IPS-18a (cell line): ENCODE measurements at regions not wholly inside any gene's neighbourhood (a gene's known extent, or its start where the extent isn't known, plus 50 kb on each side); places are given as distances from the start of the nearest gene placed in this dataset.

Experiments used
- H3K27ac ChIP-seq: one replicate; pipeline ENCODE4 v1.5.1; 2013; ENCODE audit warnings: low read length
- H3K27me3 ChIP-seq: one replicate; pipeline ENCODE4 v1.6.1; 2013; ENCODE audit warnings: mild to moderate bottlenecking, low read length; ENCODE audit not compliant: control insufficient read depth, insufficient read depth
- H3K36me3 ChIP-seq: one replicate; pipeline ENCODE4 v1.6.1; 2013; ENCODE audit warnings: low read depth, low read length; ENCODE audit not compliant: control insufficient read depth
- H3K4me1 ChIP-seq: one replicate; pipeline ENCODE4 v1.6.1; 2013; ENCODE audit warnings: low read depth, low read length; ENCODE audit not compliant: control insufficient read depth
- H3K4me3 ChIP-seq: one replicate; pipeline ENCODE4 v1.5.1; 2013; ENCODE audit warnings: low read length
- H3K9ac ChIP-seq: one replicate; pipeline ENCODE4 v1.6.1; 2013; ENCODE audit warnings: mild to moderate bottlenecking, low read length, moderate library complexity
- H3K9me3 ChIP-seq: one replicate; pipeline ENCODE4 v1.6.1; 2013; ENCODE audit warnings: low read depth, low read length; ENCODE audit not compliant: control insufficient read depth

DNA sequence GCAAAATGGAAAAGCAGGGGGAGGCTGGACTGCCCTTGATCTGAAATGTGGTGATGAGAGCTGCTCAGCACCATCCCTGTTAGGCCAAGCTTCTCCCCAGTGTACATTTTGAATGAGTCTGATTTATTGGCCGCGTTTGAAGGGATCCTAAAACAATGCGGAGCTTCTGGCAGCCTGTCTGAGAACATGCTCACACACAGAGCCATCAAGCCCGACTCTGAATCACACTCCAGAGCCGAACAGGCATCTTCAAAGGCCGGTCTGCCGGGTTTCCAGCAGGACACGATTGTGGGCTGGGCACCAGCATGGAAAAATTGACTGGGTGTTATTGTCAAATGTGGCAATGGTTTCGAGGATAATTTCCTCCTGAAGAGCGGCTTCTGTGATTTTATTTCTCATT is 235.9 kb downstream of the TFAP2C start:
- Histone ChIP-seq H3K36me3 (no peaks in the 10 kb centered on the region), H3K4me3 (no peak overlapping the region), H3K27me3 (peaks cover 7% of the 10 kb centered on the region), H3K9me3 (no peaks in the 10 kb centered on the region), H3K4me1 (peaks cover 22% of the 10 kb centered on the region), H3K27ac (no peak overlapping the region), H3K9ac (no peak overlapping the region)

DNA sequence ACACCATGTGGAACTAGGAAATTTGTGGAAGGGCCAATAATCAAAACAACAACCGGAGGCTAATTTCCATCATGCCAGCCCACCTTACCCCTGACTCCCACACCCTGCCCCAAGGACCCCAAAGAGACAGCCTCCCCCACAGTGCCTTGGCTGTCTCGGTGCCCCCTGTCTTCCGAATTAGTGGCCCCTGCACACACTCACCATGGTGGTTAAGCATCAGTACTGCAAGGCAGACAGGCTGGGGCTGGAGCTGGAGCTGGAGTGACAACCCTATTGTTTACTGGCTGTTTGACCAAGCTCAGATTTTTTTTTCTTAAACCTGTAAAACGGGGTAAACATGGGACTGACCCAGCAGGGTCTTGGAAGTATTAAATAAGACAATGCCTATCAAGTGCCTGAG is 238.0 kb downstream of the TFAP2C start:
- H3K4me3 ChIP-seq: no peak overlapping the region
- no peaks in the 10 kb centered on the region for H3K36me3 ChIP-seq
- no peak overlapping the region for H3K9ac ChIP-seq
- H3K27me3 ChIP-seq: no peaks in the 10 kb centered on the region
- H3K4me1 ChIP-seq: peaks cover 3% of the 10 kb centered on the region
- H3K27ac ChIP-seq: no peak overlapping the region
- no peaks in the 10 kb centered on the region for H3K9me3 ChIP-seq

GRCh38 chr20:56868746-56869145 is 239.6 kb downstream of the TFAP2C start:
- Histone ChIP-seq H3K9me3 (no peaks in the 10 kb centered on the region), H3K27me3 (no peaks in the 10 kb centered on the region), H3K4me1 (no peaks in the 10 kb centered on the region), H3K4me3 (no peak overlapping the region), H3K36me3 (no peaks in the 10 kb centered on the region), H3K27ac (no peak overlapping the region), H3K9ac (no peak overlapping the region)

DNA sequence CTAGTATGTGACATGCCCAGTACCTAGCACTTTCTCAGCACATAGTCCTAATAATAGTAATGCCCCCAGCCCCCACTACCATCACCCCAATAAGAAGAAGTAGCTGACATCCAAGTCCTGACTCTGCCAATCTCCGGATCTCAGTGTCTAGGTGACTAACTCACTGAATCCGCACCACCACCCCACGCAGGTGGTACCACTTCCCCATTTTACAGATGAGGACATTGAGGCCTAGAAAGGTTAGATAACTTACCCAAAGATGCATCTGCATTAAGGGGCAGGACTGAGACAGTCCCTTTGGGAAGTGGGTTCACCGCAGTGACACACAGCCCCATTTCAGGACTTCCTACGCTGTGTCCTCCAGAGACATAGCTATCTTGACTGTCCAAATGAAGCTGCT is 241.2 kb downstream of the TFAP2C start:
- no peak overlapping the region for H3K9ac ChIP-seq
- H3K4me3 ChIP-seq: no peak overlapping the region
- H3K9me3 ChIP-seq: no peaks in the 10 kb centered on the region
- H3K4me1 ChIP-seq: no peaks in the 10 kb centered on the region
- no peaks in the 10 kb centered on the region for H3K27me3 ChIP-seq
- no peaks in the 10 kb centered on the region for H3K36me3 ChIP-seq
- H3K27ac ChIP-seq: no peak overlapping the region

GRCh38 chr20:56871691-56872090 is 242.6 kb downstream of the TFAP2C start:
- Histone ChIP-seq H3K4me3 (no peak overlapping the region), H3K27me3 (no peaks in the 10 kb centered on the region), H3K36me3 (no peaks in the 10 kb centered on the region), H3K4me1 (no peaks in the 10 kb centered on the region), H3K9me3 (no peaks in the 10 kb centered on the region), H3K27ac (no peak overlapping the region), H3K9ac (no peak overlapping the region)

DNA sequence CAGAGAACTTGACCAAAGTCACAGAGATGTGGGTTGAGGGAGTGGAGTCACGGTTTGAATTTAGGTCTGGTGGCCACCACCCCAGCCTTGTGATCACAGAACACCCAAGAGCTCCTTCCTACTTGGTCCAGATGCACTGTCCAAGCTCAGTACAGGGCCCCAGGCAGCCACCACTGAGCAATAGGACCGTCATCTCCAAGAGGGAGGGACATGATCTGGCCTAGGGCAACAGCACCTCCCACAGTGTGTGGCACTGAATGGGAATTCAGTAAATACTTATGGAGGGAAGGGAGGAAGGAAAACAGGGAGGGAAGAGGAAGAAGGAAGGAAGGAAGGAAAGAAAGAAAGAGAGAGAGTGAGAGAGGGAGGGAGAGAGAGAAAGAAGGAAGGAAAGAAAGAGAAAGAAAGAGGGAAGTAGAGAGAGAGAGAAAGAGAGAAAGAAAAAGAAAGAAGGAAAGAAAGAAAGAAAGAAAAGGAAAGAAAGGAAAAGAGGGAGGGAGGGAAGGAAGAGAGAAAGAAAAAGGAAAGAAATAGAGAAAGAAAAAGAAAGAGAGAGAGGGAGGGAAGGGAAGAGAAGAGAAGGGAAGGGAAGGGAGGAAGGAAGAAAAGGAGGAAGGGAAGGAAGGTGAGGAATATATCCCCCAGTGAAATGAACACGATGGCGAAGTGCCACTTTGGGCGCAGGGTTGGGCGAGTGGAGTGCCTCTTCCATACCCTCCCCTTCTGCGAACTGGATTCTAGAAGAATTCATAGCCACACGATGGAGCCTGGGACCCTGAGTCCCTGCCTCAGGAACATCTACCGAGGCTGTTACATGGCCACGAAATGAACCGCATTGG is 243.7 kb downstream of the TFAP2C start:
- H3K36me3 ChIP-seq: no peaks in the 10 kb centered on the region
- H3K27me3 ChIP-seq: no peaks in the 10 kb centered on the region
- H3K9me3 ChIP-seq: no peaks in the 10 kb centered on the region
- no peaks in the 10 kb centered on the region for H3K4me1 ChIP-seq
- no peak overlapping the region for H3K4me3 ChIP-seq
- no peak overlapping the region for H3K9ac ChIP-seq
- no peak overlapping the region for H3K27ac ChIP-seq

DNA sequence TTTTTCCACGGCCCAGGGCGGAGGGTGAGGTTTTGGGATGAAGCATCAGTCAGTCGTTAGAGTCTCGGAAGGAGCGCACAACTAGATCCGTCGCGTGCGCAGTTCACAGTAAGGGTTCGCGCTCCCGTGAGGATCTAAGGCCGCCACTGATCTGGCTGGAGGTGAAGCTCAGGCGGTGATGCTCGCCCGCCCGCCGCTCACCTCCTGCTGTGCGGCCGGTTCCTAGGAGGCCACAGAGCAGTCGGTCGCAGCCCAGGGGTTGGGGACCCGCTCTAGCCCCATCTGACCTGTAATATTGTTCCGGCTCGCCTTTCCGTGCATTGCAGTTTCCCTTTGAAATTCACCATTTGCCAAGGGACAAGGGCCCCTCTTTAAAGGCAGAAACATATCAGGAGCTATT is 244.7 kb downstream of the TFAP2C start:
- no peaks in the 10 kb centered on the region for H3K36me3 ChIP-seq
- H3K9ac ChIP-seq: no peak overlapping the region

GRCh38 chr20:56875052-56875659 is 246.1 kb downstream of the TFAP2C start:
- H3K9me3 ChIP-seq: no peaks in the 10 kb centered on the region

More for the DNA sequence above, 244.7 kb downstream of the TFAP2C start:
- H3K27me3 ChIP-seq: no peaks in the 10 kb centered on the region
- H3K4me3 ChIP-seq: no peak overlapping the region
- H3K27ac ChIP-seq: no peak overlapping the region
- H3K4me1 ChIP-seq: no peaks in the 10 kb centered on the region
- no peaks in the 10 kb centered on the region for H3K9me3 ChIP-seq

DNA sequence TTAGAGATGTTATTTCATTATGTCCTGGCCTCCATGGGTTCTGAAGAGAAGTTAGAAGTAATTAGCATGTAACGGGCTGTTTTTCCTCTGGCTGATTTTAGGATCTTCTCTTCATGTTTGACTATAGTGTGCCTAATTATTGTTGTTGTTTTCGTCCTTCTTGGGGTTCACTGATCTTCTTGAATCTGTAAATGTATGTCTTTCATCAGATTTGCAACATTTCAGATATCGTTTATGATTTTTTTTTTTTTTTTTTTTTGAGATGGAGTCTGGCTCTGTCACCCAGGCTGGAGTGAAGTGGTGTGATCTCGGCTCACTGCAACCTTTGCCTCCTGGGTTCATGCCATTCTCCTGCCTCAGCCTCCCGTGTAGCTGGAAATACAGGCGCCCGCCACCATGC is 246.7 kb downstream of the TFAP2C start:
- Histone ChIP-seq H3K27me3 (no peaks in the 10 kb centered on the region), H3K27ac (no peak overlapping the region), H3K36me3 (no peaks in the 10 kb centered on the region)

More at GRCh38 chr20:56875052-56875659, 246.1 kb downstream of the TFAP2C start:
- no peaks in the 10 kb centered on the region for H3K36me3 ChIP-seq
- H3K27me3 ChIP-seq: no peaks in the 10 kb centered on the region
- no peaks in the 10 kb centered on the region for H3K4me1 ChIP-seq
- no peak overlapping the region for H3K9ac ChIP-seq
- no peak overlapping the region for H3K27ac ChIP-seq
- H3K4me3 ChIP-seq: no peak overlapping the region

GRCh38 chr20:56885521-56885920 is 256.4 kb downstream of the TFAP2C start:
- no peak overlapping the region for H3K9ac ChIP-seq
- H3K4me1 ChIP-seq: no peaks in the 10 kb centered on the region
- no peaks in the 10 kb centered on the region for H3K9me3 ChIP-seq
- no peak overlapping the region for H3K4me3 ChIP-seq
- no peaks in the 10 kb centered on the region for H3K27me3 ChIP-seq
- H3K36me3 ChIP-seq: no peaks in the 10 kb centered on the region
- H3K27ac ChIP-seq: no peak overlapping the region

More for the DNA sequence above, 246.7 kb downstream of the TFAP2C start:
- Histone ChIP-seq H3K9ac (no peak overlapping the region), H3K4me3 (no peak overlapping the region), H3K9me3 (no peaks in the 10 kb centered on the region), H3K4me1 (no peaks in the 10 kb centered on the region)

DNA sequence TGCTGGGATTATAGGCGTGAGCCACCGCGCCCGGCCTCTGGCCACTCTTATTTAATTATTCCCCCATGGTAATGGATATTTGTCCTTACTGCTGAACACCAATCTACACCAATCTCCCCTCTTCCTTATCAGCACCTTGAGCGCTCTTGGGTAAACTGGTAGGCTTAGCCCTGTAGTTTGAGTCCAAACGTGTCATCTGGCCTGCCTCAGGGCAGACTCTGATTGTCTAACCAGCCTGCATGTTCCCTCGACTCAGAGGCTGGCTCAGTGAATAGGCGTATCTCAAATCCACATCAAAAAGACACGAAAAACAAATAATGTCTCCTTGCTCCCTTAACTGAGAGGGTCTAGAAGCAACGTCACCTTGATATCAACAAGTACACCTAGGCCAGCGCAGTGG is 260.9 kb downstream of the TFAP2C start:
- Histone ChIP-seq H3K27ac (no peak overlapping the region), H3K9ac (no peak overlapping the region), H3K27me3 (no peaks in the 10 kb centered on the region), H3K36me3 (no peaks in the 10 kb centered on the region), H3K9me3 (no peaks in the 10 kb centered on the region), H3K4me1 (no peaks in the 10 kb centered on the region), H3K4me3 (no peak overlapping the region)
